ENCODE measurements at regions not wholly inside any gene's neighbourhood (a gene's known extent, or its start where the extent isn't known, plus 50 kb on each side); places are given as distances from the start of the nearest gene placed in this dataset.
A peak's percentile ranks its signal among the peaks of the same experiment; 100 is the strongest.

DNA sequence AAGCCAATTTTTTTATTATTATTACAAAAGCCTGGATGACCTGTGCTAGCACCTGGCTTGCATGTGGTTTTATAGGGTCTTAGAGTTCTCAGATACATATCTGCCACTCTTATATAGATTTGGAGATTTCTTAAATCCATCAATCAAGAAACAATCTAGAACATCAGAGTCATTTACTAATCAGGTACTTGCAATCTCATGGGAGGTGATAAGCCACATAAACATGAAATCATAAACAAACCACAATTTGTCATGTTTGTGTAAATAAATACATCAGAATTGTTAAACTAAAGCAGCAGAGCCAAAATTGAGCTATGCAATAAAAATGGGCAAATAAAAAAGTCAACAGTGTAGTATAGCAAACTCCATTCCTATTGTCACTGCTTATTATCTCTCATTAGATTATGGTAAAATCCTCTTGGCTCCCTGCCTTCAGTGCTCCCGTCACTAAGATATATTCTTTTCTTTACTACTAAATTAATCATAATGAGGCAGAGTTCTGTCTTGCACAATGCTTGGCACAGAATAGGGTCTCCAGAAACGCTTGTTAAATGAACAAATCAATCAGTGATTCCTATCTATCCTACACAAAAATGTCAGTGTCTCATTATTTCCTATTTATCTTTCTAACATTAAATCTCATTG is 108.7 kb upstream of the TTC29 start:
- no peak for DNase-seq (ENCODE audit: low spot score)

GRCh38 chr4:147056940-147057610 is 111.4 kb upstream of the TTC29 start:
- peak; percentile 10 for DNase-seq (ENCODE audit: low spot score)

DNA sequence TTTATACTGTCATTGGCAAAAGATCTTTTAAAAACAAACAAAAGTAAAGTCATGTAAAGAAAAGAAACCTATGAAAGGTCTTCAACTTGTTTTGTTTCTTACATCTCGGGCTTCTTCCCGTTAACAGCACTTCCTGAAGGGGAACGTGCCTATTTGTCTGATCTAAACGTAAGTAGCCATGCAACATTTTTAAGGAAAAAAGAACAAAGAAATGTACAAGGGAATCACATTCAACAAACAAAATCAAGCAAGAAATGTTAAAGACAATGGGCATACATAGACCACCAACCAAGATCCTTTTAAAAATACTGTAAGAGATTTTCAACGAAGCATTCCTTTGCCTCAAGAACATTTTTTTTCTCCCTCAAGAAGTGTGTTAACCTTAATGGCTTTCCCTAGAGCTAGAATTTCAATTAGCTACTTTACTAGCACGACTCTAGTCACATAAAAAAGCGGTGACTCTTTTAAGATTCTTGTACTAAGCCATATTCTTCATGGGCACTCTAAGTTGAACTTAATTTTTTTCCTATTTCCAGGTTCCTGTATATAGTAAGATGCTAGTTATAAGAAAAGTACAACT is 112.0 kb upstream of the TTC29 start:
- no peak for DNase-seq (ENCODE audit: low spot score)

DNA sequence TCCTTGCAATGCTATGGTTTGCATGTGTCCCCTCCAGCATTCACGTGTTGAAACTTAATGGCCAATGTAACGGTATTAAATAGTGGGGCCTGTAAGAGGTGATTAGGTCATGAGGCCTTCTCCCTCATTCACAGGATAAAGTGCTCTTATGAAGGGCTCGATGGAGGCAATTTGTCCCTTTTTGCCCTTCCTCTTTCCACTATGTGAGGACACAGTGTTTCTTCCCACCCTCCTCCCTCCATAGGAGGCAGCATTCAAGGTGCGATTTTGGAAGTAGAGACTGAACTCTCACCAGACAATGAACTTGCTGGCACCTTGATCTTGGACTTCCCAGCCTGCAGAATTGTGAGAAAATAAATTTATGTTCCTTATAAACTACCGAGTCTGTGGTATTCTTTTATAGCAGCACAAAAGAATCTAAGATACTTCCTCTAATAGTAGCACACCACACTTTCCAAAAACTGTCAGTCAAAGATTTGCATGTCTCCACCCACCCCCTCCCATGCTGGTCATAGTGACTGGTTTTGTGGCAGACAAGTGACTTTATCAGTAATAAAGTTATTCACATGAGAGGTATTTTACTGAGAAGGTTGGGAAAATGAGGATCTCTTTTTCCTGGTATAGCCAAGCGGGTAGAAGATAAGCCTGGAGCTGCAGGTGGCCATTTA is 113.5 kb upstream of the TTC29 start:
- DNase-seq (ENCODE audit: low spot score), result no peak

DNA sequence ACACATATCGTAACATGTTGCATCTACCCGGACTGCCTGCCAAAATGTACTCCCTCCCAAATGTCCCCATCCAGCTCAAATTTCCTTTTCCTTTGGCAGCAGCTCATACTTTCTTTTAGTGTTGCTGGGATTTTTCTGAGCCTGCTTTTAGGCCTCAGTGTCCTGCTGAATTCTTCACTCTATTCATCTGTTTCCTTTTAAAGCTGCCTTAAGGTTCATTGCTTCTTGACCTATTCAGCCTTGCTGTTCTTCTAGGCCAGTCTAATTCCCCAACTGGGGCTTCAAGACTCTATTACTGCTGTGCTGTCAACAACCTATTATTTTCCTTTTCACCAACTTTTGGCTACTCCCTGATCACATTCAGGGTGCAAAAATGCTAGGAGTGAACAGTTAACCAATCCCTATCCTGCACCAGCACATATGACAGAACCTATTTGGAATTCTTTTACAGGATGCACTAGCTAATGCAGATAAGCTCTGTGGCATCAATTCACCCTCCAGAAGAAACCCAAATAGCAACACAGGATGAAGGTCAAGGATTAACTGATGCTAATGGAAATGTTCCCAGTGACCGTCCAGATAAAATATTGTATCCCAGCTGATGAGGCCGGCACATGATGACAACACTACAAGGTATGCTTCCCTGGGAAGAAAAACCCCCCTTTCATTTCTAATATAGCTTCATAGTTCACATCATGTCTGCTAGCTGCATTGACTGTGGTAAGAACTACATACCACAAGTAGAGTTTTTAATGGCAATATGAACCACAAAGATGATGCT is 114.7 kb upstream of the TTC29 start:
- peak; percentile 53 for DNase-seq (ENCODE audit: low spot score)

- no peak for DNase-seq (ENCODE audit: low spot score)
These were observed 119.2 kb upstream of the TTC29 start for GRCh38 chr4:147064856-147065255.

GRCh38 chr4:147068564-147068963 is 122.9 kb upstream of the TTC29 start:
- DNase-seq (ENCODE audit: low spot score), result no peak

DNA sequence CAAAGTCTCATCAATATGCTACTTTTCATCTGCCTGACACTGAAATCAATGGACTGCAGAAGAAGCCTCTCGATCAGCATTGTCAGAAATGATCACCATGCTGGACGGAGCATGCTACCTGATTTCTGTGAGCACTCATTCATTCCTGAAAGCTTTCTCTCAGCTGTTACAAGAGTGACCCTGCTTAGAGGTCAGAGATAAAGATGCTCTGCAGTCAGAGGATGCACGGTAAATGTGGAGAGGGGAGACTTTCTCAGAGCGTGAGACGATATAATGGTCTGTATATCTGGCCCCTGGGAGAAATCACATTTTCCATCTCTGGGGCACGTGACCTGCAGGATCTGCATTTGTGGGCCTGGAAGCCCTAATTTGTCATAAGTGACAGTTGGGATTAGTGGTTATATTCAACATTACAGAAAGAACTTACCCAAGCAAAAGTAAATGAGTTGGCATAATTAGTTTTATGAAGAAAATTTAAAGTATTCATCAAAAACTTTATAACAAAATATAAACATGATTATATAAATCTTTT is 125.6 kb upstream of the TTC29 start:
- DNase-seq (ENCODE audit: low spot score), result no peak

DNA sequence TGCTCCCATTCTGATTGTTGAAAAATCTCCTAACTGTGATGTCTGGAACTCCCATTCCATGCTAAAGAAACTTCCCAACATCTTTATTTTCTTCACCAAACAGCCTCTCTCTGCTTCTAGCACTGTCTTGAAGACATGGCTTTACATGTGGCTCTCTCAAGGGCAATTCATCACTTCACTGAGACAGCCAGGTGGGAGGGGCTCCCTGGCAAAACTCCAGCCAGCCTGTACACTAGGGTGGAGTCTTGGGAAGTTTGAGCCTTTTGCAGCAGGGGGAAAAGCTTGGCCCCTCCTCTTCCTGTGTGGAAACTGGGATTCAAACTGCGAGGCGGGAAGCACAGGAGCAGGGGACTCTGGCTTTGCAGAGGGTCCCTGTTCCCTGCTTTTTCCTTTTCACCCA is 130.5 kb upstream of the TTC29 start:
- no peak for DNase-seq (ENCODE audit: low spot score)

DNA sequence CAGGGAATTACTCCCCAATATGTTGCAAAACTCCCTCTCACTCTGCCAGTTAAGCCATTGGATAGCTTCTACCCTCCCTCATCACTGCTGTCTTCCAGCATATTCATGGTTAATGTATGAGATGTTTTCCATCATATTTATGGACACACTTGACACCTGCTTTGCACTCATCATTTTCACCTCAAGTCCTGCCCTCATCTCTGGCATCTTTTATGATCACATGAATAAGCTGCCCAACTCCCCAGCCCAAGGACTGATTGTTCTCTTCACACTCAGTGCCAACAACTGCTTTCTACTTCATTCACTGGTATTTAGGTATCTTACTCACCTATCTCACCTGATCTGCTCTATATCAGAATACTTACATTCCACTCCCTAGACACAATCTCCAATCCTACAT is 131.1 kb upstream of the TTC29 start:
- no peak for DNase-seq (ENCODE audit: low spot score)

- DNase-seq (ENCODE audit: low spot score), result no peak
These were observed 132.7 kb upstream of the TTC29 start for GRCh38 chr4:147078362-147078761.

- DNase-seq (ENCODE audit: low spot score), result no peak
These were observed 133.4 kb upstream of the TTC29 start for GRCh38 chr4:147078875-147079658.

DNA sequence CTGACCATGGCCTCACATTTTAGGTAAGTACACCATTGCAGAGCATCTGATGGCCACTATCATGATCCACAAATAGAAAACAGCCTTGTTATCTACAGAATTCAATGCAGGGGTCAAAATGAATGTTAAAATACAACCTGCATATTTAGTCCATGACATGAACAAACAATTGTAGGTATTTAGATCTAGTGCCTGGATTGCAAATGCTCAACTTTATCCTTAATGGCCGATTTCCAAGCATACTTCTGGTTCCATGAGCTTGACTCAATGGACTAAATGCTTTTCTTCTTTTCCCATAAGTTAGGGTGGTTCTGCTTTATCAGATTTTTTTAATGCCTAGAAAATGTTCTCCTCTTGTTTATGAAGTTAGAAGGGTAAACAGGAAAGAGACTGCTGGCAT is 139.2 kb upstream of the TTC29 start:
- no peak for DNase-seq (ENCODE audit: low spot score)

DNA sequence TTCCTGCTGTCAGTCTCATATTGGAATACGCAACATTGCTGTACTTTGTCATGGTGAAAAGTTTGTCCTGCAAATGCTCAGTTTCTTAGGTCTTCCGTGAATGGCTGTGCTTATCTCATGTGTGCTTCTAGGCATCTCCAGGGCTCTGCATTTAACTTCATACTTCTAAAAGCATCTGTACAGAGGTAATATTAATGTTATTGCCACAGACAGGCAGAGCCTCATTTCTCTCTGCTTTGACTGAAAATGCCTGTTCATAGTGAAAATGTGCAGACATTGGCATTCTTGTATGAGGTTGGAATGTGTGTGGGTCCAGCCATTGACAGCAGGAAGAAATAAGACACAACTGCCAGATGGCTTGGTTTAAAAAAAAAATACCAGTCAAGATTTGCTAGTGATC is 140.1 kb upstream of the TTC29 start:
- no peak for DNase-seq (ENCODE audit: low spot score)

DNA sequence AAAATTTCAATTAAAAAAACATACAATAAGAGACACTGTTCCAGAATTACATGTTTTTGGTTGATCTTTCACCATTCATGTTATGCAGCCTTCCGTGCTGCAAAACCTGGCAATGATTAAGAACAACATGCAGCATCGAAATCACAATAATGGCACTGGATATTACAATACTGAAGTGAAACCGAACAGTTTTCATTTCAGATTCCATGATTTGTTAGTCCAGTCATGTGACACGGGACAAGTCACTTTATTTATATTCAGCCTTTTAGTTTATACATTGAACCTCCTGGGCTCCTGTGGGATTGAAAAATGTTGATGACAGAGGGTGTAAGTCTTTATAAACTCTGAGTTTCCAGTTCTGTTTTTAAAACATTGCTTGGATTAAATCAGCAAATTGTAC is 142.5 kb upstream of the TTC29 start:
- no peak for DNase-seq (ENCODE audit: low spot score)

- no peak for DNase-seq (ENCODE audit: low spot score)
These were observed 144.8 kb upstream of the TTC29 start for GRCh38 chr4:147090486-147090885.

- DNase-seq (ENCODE audit: low spot score), result no peak
These were observed 147.5 kb upstream of the TTC29 start for GRCh38 chr4:147093206-147093605.

DNA sequence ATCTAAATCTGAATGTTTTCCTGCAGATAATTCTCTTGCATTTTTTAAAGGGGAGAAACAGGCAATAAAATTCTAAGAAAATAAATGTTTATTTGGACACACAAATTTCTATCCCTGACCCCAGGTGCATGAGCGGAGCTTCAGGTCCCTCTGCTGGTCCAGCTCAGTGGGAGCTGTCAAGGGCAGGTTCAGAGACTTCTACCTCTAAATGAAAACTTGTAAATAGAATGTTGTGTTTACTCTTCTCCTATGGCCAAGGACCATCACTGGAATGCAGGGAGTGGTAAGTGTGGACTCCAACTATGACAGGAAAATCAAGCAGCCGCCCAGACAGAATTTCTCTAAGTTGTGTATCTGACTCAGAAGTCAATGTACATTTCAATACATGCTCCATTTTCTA is 148.6 kb upstream of the TTC29 start:
- no peak for DNase-seq (ENCODE audit: low spot score)

- peak; percentile 40 for DNase-seq (ENCODE audit: low spot score)
These were observed 151.3 kb upstream of the TTC29 start for GRCh38 chr4:147096667-147097604.

DNA sequence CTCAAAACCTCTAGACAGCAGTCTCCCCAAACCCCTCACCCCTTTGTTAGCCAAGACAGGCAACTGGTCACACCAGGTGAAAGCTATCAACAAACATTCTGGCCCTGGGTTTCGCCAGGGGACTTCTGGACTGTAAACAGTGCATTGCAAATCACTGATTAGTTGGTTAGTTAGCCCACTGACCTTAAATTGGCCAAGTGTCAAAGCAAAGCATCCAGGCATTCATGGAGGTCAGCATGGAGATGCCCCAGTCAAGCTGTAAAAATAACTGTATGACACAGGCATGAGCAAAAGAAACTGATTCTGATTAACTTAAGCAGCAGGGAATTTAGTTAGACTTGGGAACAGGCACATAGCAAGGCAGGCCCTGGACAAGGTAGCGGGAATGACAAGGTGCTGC is 156.0 kb upstream of the TTC29 start:
- DNase-seq (ENCODE audit: low spot score), result no peak
